ENCODE measurements at regions not wholly inside any gene's neighbourhood (a gene's known extent, or its start where the extent isn't known, plus 50 kb on each side); places are given as distances from the start of the nearest gene placed in this dataset.

DNA sequence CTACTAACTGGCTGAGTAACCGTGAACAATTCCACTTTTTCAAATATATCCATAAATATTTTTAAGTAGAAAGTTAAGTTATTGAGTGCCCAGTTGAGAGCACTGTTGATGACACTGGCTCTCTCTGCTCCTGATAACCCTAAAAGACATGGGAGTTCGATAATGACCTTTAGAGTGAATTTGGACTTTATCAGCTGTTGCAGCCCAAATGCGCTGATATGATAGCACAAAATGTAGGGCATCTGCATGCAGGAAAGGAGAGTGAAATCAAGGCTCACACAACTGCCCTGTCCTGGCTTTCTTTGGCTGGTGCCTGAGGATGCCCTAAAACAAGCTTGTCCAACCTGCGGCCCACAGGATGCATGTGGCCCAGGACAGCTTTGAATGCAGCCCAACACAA is 60.0 kb upstream of the ALK start:
- TF ChIP-seq, protein P1, sequence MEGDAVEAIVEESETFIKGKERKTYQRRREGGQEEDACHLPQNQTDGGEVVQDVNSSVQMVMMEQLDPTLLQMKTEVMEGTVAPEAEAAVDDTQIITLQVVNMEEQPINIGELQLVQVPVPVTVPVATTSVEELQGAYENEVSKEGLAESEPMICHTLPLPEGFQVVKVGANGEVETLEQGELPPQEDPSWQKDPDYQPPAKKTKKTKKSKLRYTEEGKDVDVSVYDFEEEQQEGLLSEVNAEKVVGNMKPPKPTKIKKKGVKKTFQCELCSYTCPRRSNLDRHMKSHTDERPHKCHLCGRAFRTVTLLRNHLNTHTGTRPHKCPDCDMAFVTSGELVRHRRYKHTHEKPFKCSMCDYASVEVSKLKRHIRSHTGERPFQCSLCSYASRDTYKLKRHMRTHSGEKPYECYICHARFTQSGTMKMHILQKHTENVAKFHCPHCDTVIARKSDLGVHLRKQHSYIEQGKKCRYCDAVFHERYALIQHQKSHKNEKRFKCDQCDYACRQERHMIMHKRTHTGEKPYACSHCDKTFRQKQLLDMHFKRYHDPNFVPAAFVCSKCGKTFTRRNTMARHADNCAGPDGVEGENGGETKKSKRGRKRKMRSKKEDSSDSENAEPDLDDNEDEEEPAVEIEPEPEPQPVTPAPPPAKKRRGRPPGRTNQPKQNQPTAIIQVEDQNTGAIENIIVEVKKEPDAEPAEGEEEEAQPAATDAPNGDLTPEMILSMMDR (IDR thresholded peaks at IDR 0.05; ENCODE audit: insufficient read depth, low read length, poor library complexity, severe bottlenecking), result no peak
- no peak for TF ChIP-seq EZH2phosphoT487 (conservative IDR thresholded peaks at IDR 0.05; ENCODE audit: low read length)

Measured in SU-DHL-6 (cell line).